VCaP (cell line): ENCODE measurements at regions not wholly inside any gene's neighbourhood (a gene's known extent, or its start where the extent isn't known, plus 50 kb on each side); places are given as distances from the start of the nearest gene placed in this dataset.

Source experiments
- H3K27ac ChIP-seq: fragments of 450-650 bp; 2 replicates; pipeline ENCODE4 v1.5.1; 2017
- TF ChIP-seq, protein P1 (sequence below): fragments of 450-650 bp; conservative IDR thresholded peaks from 2 replicates; pipeline ENCODE4 v1.5.1; 2017; ENCODE audit warnings: mild to moderate bottlenecking, moderate library complexity

DNA sequence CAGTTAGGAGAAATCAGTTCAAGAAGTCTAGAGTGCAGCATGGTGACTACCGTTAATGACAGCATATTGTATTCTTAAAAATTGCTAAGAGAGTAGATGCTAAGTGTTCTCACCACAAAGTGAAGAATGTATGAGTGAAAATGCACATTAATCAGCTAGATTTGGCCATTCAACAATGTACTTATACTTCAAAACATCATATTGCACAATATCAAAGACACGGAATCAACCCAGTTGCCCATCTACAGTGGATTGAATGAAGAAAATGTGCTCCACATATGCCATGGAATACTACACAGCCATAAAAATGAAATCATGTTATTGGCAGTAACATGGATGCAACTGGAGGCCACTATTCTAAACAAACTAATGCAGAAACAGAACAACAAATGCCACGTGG lies 119.9 kb upstream of the NDN start:
- TF ChIP-seq, protein P1, sequence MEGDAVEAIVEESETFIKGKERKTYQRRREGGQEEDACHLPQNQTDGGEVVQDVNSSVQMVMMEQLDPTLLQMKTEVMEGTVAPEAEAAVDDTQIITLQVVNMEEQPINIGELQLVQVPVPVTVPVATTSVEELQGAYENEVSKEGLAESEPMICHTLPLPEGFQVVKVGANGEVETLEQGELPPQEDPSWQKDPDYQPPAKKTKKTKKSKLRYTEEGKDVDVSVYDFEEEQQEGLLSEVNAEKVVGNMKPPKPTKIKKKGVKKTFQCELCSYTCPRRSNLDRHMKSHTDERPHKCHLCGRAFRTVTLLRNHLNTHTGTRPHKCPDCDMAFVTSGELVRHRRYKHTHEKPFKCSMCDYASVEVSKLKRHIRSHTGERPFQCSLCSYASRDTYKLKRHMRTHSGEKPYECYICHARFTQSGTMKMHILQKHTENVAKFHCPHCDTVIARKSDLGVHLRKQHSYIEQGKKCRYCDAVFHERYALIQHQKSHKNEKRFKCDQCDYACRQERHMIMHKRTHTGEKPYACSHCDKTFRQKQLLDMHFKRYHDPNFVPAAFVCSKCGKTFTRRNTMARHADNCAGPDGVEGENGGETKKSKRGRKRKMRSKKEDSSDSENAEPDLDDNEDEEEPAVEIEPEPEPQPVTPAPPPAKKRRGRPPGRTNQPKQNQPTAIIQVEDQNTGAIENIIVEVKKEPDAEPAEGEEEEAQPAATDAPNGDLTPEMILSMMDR: no peak
- no peak overlapping the region for H3K27ac ChIP-seq

DNA sequence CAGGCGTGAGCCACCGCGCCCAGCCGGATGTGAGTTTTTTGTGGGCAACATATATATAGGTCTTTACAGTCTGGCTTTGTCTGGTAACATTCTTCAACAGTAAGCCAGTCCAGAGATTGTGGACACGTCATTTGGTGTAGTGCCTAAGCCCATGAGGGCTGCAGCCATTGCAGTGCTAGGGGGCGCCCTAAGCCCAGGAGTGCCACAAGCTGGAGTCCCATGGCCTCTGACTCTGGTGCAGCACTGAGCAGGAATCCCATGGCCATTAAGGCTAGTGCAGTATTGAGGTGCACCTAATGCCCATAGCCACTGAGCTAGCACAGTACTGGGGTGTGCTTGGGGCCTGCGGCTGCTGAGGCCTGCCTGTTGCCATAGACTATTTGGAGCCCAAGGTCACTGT lies 136.4 kb upstream of the NDN start:
- TF ChIP-seq, protein P1: 0 out of 2 replicates have a peak, but pooled peaks have one; percentile 10
- no peak overlapping the region for H3K27ac ChIP-seq

DNA sequence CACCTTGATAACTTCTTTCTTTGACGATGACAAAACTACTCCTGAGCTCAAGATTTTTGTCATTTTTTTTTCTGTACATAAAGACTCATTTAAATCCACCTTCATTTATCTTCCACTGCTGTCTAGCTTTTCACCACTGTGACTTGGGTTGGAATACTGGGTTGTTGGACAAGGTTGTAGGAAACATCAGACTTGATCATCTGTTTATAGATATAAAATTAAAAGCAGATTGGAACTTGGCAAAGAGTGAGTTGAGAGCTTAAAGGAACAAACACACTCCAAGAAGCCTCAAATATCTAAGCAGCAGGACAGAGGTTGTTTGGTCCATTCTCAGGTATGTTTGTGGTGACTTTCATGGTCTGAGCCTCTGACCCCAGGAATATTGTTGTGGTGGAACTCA lies 141.7 kb upstream of the NDN start:
- H3K27ac ChIP-seq: no peak overlapping the region
- TF ChIP-seq, protein P1: no peak

DNA sequence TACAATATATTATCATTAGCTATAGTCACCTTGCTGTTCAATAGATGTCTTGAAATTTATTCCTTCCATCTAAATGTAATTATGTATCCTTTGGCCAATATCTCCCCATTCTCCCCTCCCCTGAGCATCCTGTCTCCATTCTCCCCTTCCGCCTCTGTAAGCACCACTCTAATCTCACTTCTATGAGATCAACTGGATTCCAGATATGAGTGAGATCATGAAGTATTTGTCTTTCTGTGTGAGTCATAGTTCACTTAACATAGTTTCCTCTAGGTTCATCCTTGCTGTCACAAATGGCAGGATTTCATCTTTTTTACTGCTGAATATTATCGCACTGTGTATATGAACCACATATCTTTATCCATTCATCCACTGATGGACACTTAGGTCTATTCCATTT lies 148.8 kb upstream of the NDN start:
- TF ChIP-seq, protein P1: no peak
- H3K27ac ChIP-seq: no peak overlapping the region

DNA sequence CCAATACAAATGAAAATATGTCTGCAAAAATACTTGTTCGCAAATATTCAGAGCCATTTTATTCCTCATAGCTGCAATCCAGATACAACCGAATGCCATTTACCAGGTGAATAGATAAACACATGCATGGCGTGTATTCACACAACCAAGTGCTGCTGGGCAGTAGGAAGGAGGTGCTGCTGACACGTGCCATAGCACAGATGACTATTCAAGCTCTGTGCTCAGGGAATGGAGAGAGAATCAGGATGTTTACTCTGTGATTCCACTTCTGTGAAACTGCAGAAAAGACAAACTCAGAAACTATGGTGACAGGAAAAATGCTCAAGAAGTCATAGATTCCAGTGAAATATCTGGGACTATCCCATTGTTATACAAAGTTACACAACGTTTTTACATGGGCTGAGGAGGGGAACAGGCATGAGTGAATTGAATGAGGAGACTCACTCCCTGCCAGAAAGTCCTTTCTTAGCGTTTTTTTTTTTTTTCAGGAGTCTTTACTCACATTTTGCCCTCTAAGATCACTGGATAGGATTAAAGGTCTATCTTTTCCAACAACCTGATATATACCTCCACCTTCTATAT lies 152.9 kb upstream of the NDN start:
- TF ChIP-seq, protein P1: no peak
- no peak overlapping the region for H3K27ac ChIP-seq

DNA sequence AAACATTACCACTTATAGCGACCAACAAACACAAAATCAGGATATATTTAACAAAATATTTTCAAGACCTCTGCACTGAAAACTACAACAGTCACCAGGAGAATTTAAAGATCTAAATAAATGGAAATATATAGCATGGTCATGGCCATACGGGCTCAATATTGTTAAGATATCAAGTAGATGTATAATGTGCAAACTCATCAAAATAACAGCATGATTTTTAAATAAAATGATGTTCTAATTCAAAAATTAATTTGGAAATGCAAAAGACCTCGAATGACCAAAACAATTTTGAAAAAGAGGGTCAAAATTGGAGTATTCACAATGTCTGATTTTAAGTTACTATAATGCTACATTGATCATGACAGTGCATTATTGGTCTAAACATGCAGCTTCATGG lies 159.1 kb upstream of the NDN start:
- H3K27ac ChIP-seq: no peak overlapping the region
- TF ChIP-seq, protein P1: no peak

DNA sequence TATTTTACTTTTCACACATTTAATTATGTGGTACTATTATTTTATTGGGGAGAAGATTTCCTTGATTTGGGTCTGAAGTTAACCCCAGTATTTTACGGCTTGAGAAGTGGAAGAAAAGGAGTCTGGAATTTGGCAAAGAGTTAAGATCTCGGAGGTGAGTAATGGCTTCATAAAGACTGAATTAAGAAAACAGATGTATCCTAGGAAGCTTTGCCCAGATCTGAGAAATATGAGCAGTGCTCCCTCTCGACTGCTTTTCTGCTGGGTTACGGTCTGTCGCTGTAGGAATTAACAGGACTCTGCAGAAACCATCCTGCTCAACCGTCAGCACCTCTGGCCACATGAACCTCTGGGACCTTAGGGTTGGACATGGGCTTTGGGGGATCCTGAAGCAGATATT lies 163.6 kb upstream of the NDN start:
- H3K27ac ChIP-seq: no peak overlapping the region
- TF ChIP-seq, protein P1: no peak
